SK-N-SH (cell line): ENCODE measurements at regions not wholly inside any gene's neighbourhood (a gene's known extent, or its start where the extent isn't known, plus 50 kb on each side); places are given as distances from the start of the nearest gene placed in this dataset.
"Not testable (repeated sequence)": the region's sequence is repeated elsewhere in the genome, so short reads cannot be mapped to it uniquely, and the experiment has no call there.

Experiments
- CTCF ChIA-PET: fragments of 300-600, 350-600 bp; formaldehyde crosslinking; extraction: SDS; loops from one replicate; lab custom pipeline; 2021; lab: Yijun Ruan, JAX
- POLR2A ChIA-PET: fragments of 350-600 bp; sonication (Branson Sonifier 250); formaldehyde crosslinking; extraction: SDS; loops from one replicate; lab custom pipeline; 2020; ENCODE audit warnings: antibody characterized with exemption, inconsistent platforms; lab: Yijun Ruan, JAX
- DNase-seq: peaks from one replicate; pipeline ENCODE4 v3.0.0; 2012
- H2AFZ ChIP-seq: fragments of 200-600 bp; sonication (generic); 2 replicates; pipeline ENCODE4 v1.8.1; 2016; ENCODE audit warnings: antibody characterized with exemption, mild to moderate bottlenecking, low read depth
- H3F3A ChIP-seq: fragments of 200-600 bp; sonication (generic); replicated peaks from 2 replicates; pipeline ENCODE3; 2016; ENCODE audit warnings: antibody characterized with exemption, mild to moderate bottlenecking; ENCODE audit not compliant: insufficient read depth
- H3K27ac ChIP-seq, 2 experiments: fragments of 200-500 bp in 1 of 2; fragments of 200-600 bp in 1 of 2; sonication (Bioruptor generic) in 1 of 2; sonication (generic), shearing (Covaris generic) in 1 of 2; 2 replicates each; pipeline versions ENCODE4 v1.5.1 to v1.6.1; 2014 to 2016; ENCODE audit warnings: low read depth in 2 of 2, inconsistent platforms in 1 of 2, low read length in 1 of 2, mild to moderate bottlenecking in 1 of 2, mixed read lengths in 1 of 2
- H3K27me3 ChIP-seq: fragments of 200-600 bp; sonication (generic), shearing (Covaris generic); 2 replicates; pipeline ENCODE4 v1.6.1; 2016; ENCODE audit warnings: mixed run types; ENCODE audit not compliant: insufficient read depth
- H3K36me3 ChIP-seq, 2 experiments: fragments of 200-500 bp in 1 of 2; fragments of 200-600 bp in 1 of 2; sonication (Bioruptor generic) in 1 of 2; sonication (generic) in 1 of 2; replicated peaks in 1 of 2; 2 replicates each; pipeline versions ENCODE3 to v1.5.1; 2014 to 2016; ENCODE audit warnings: low read length in 1 of 2, mild to moderate bottlenecking in 1 of 2; ENCODE audit not compliant: insufficient read depth in 2 of 2, control insufficient read depth in 1 of 2
- H3K4me1 ChIP-seq, 2 experiments: fragments of 200-500 bp in 1 of 2; fragments of 200-600 bp in 1 of 2; sonication (Bioruptor generic) in 1 of 2; sonication (generic), shearing (Covaris generic) in 1 of 2; 2 replicates each; pipeline versions ENCODE4 v1.5.1 to v1.6.1; 2014 to 2016; ENCODE audit warnings: low read depth in 1 of 2, low read length in 1 of 2, mixed run types in 1 of 2; ENCODE audit not compliant: insufficient read depth in 2 of 2, control insufficient read depth in 1 of 2
- H3K4me2 ChIP-seq: fragments of 200-600 bp; sonication (generic), shearing (Covaris generic); 2 replicates; pipeline ENCODE4 v1.6.1; 2017; ENCODE audit warnings: mixed run types
- H3K4me3 ChIP-seq, 2 experiments: fragments of 200-500 bp in 1 of 2; fragments of 200-600 bp in 1 of 2; sonication (Bioruptor generic) in 1 of 2; sonication (generic), shearing (Covaris generic) in 1 of 2; 2 replicates each; pipeline versions ENCODE4 v1.5.1 to v1.8.1; 2014 to 2016; ENCODE audit warnings: low read depth in 2 of 2, inconsistent platforms in 1 of 2, low read length in 1 of 2, mild to moderate bottlenecking in 1 of 2, mixed read lengths in 1 of 2, moderate library complexity in 1 of 2
- H3K79me2 ChIP-seq: fragments of 200-600 bp; sonication (generic); 2 replicates; pipeline ENCODE4 v1.8.1; 2017; ENCODE audit warnings: mild to moderate bottlenecking; ENCODE audit not compliant: insufficient read depth
- H3K9ac ChIP-seq: fragments of 200-600 bp; sonication (generic); 2 replicates; pipeline ENCODE4 v1.6.1; 2017; ENCODE audit warnings: mixed run types
- H3K9me2 ChIP-seq: fragments of 200-600 bp; sonication (generic); 2 replicates; pipeline ENCODE4 v1.6.1; 2017; ENCODE audit warnings: mixed run types
- H3K9me3 ChIP-seq: fragments of 200-600 bp; sonication (generic); 2 replicates; pipeline ENCODE4 v1.6.1; 2017; ENCODE audit warnings: mixed run types, mild to moderate bottlenecking, moderate library complexity
- H4K20me1 ChIP-seq: fragments of 200-600 bp; sonication (generic); 2 replicates; pipeline ENCODE4 v1.6.1; 2017; ENCODE audit warnings: mild to moderate bottlenecking, mixed run types; ENCODE audit not compliant: insufficient read depth
- CHD2 ChIP-seq: fragments of 150-350 bp; IDR thresholded peaks from 2 replicates; pipeline ENCODE4 v1.6.1; 2018; ENCODE audit warnings: low read length; ENCODE audit not compliant: partially characterized antibody
- EZH2phosphoT487 ChIP-seq: fragments of 200-600 bp; sonication (generic); IDR thresholded peaks from 2 replicates; pipeline ENCODE4 v1.6.1; 2017; ENCODE audit warnings: low read depth, mixed run types, mild to moderate bottlenecking, antibody characterized with exemption, moderate library complexity, borderline replicate concordance
- FOXJ3 ChIP-seq: sonication (generic); formaldehyde crosslinking; IDR thresholded peaks from 2 replicates; pipeline ENCODE4 v1.5.1; 2020; ENCODE audit warnings: mild to moderate bottlenecking, missing genetic modification reagents
- GABPA ChIP-seq: IDR thresholded peaks from 2 replicates; pipeline ENCODE4 v1.4.0; 2012; ENCODE audit warnings: low read depth, mild to moderate bottlenecking
- GATA2 ChIP-seq: sonication (generic); formaldehyde crosslinking; IDR thresholded peaks from 2 replicates; pipeline ENCODE4 v1.5.0; 2020; ENCODE audit warnings: mild to moderate bottlenecking, missing genetic modification reagents
- JUND ChIP-seq: IDR thresholded peaks from 2 replicates; pipeline ENCODE4 v1.4.0; 2012
- PBX3 ChIP-seq: IDR thresholded peaks from 2 replicates; pipeline ENCODE4; 2012
- RCOR1 ChIP-seq: fragments of 150-350 bp; IDR thresholded peaks from 2 replicates; pipeline ENCODE4 v1.6.1; 2017; ENCODE audit warnings: antibody characterized with exemption, low read length
- TEAD4 ChIP-seq: IDR thresholded peaks from 2 replicates; pipeline ENCODE4 v1.4.0; 2012; ENCODE audit warnings: mild to moderate bottlenecking, borderline replicate concordance; ENCODE audit not compliant: insufficient read depth
- USF1 ChIP-seq: IDR thresholded peaks from 2 replicates; pipeline ENCODE4 v1.4.0; 2012; ENCODE audit warnings: low read depth, borderline replicate concordance
- USF2 ChIP-seq: fragments of 150-350 bp; IDR thresholded peaks from 2 replicates; pipeline ENCODE4 v1.6.1; 2017; ENCODE audit warnings: antibody characterized with exemption, low read length, low read depth, borderline replicate concordance
- YY1 ChIP-seq: IDR thresholded peaks from 2 replicates; pipeline ENCODE4 v1.4.0; 2012; ENCODE audit warnings: low read depth, mild to moderate bottlenecking
- WGBS: methylation state at CpG from one replicate; pipeline ENCODE4 v1.1.6; 2017; ENCODE audit warnings: low lambda C conversion rate; 5-methylcytosine and 5-hydroxymethylcytosine counted together
- TF ChIP-seq, protein P1 (sequence below): fragments of 150-350 bp; IDR thresholded peaks from 2 replicates; pipeline ENCODE4 v1.6.1; 2016; ENCODE audit warnings: mild to moderate bottlenecking, low read depth, low read length
- TF ChIP-seq, protein P2 (sequence below): fragments of 200-600 bp; sonication (generic); IDR thresholded peaks from 2 replicates; pipeline ENCODE4 v1.6.1; 2017; ENCODE audit warnings: antibody characterized with exemption, mild to moderate bottlenecking, moderate library complexity
- TF ChIP-seq, protein P3 (sequence below): IDR thresholded peaks from 2 replicates; pipeline ENCODE4 v1.4.0; 2012; ENCODE audit warnings: low read depth, borderline replicate concordance

DNA sequence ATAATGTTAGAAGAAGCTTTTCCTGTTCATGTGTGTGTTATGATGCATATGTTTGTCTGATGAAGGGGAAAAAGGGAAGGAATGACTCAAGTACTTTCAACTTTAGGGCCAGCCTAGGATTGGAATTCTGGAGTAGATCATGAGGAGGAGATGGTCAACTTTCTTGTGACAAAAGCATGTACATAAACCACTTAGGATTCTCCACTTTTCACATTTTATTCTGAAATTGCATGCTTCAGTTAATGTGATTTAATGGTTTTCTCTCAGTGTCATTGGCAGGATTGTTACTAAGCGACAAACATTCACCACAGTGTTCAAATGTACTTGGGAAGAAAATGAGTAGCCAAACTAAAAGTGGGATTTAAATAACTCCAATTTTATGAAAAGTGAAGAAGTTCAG, 80.1 kb downstream of the UTRN start:
- Histone ChIP-seq H2AFZ (no peak overlapping the region), H3F3A (no peaks in the 10 kb centered on the region), H4K20me1 (no peaks in the 10 kb centered on the region), H3K27ac (peak overlapping the region in 1 of 2 experiments; percentile 35; a peak in 1 of 4 replicates), H3K36me3 (no peaks in the 10 kb centered on the region), H3K79me2 (peaks cover 15% of the 10 kb centered on the region; the same call in 1 of the 2 replicates), H3K9me3 (no peaks in the 10 kb centered on the region), H3K9me2 (no peaks in the 10 kb centered on the region), H3K9ac (no peak overlapping the region), H3K4me3 (no peak overlapping the region), H3K4me2 (no peak overlapping the region), H3K4me1 (peaks cover 3 to 6% of the 10 kb centered on the region in 2 experiments; a peak in 3 of 4 replicates), H3K27me3 (no peaks in the 10 kb centered on the region; the same call in 1 of the 2 replicates)
- no peak for TF ChIP-seq CHD2
- no peak for TF ChIP-seq JUND
- no peak for TF ChIP-seq EZH2phosphoT487
- no peak for TF ChIP-seq RCOR1
- TF ChIP-seq, protein P1, sequence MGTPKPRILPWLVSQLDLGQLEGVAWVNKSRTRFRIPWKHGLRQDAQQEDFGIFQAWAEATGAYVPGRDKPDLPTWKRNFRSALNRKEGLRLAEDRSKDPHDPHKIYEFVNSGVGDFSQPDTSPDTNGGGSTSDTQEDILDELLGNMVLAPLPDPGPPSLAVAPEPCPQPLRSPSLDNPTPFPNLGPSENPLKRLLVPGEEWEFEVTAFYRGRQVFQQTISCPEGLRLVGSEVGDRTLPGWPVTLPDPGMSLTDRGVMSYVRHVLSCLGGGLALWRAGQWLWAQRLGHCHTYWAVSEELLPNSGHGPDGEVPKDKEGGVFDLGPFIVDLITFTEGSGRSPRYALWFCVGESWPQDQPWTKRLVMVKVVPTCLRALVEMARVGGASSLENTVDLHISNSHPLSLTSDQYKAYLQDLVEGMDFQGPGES: no peak
- CTCF ChIA-PET: no interaction called here
- no peak for DNase-seq
- POLR2A ChIA-PET: no interaction called here
- WGBS: 9% methylated on average over 1 of the region's 1 CpG

DNA sequence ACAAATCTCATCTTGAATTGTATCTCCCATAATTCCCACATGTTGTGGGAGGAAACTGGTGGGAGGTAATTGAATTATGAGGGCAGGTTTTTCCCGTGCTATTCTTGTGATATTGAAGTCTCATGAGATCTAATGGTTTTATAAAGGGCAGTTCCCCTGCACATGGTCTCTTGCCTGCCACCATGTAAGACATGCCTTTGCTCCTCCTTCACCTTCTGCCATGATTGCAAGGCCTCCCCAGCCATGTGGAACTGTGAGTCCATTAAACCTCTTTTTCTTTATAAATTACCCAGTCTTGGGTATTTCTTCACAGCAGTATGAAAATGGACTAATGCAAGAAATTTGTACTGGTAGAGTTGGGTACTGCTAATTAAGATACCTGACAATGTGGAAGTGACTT, 84.6 kb downstream of the UTRN start:
- H3K36me3 ChIP-seq, DNase-seq, H3K9me2 ChIP-seq, H2AFZ ChIP-seq, H3K27ac ChIP-seq, POLR2A ChIA-PET, H3K4me2 ChIP-seq, H3K9ac ChIP-seq, H3F3A ChIP-seq, H4K20me1 ChIP-seq, H3K9me3 ChIP-seq, H3K4me3 ChIP-seq, H3K4me1 ChIP-seq, H3K27me3 ChIP-seq: not testable (repeated sequence)
- 33% methylated on average over 1 of the region's 1 CpG for WGBS
- CTCF ChIA-PET: interaction anchor here (0.7 kb wide), 1 partner anchor 18 kb away, joined by 3 read pairs; no protein-coding TSS in a partner anchor
- 0 out of 2 replicates have a peak, but pooled peaks cover 11% of the 10 kb centered on the region for H3K79me2 ChIP-seq

DNA sequence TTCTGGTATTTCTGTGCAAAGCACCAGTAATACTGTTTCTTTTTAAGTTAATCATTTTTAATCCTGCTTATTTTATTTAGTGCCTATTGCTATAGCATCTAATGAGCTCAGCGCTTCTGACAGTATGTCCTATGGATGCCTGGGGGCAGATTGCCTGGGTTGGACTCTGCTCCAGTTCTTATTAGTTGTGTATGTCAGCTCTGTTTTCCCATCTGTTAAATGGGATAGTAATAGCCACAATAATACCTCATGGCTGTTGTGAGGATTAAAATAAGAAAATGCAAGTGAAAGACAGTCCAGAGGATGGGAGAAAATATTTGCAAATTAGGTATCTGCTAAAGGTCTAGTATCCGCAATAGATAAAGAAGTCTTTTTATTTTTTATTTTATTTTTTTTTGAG, 87.0 kb downstream of the UTRN start:
- 56% methylated on average over 2 of the region's 2 CpGs for WGBS
- TF ChIP-seq USF1 (no peak), USF2 (no peak), GATA2 (CRISPR knock-in tag) (no peak), YY1 (no peak), PBX3 (no peak), TEAD4 (no peak), FOXJ3 (no peak), GABPA (no peak)
- TF ChIP-seq, protein P2, sequence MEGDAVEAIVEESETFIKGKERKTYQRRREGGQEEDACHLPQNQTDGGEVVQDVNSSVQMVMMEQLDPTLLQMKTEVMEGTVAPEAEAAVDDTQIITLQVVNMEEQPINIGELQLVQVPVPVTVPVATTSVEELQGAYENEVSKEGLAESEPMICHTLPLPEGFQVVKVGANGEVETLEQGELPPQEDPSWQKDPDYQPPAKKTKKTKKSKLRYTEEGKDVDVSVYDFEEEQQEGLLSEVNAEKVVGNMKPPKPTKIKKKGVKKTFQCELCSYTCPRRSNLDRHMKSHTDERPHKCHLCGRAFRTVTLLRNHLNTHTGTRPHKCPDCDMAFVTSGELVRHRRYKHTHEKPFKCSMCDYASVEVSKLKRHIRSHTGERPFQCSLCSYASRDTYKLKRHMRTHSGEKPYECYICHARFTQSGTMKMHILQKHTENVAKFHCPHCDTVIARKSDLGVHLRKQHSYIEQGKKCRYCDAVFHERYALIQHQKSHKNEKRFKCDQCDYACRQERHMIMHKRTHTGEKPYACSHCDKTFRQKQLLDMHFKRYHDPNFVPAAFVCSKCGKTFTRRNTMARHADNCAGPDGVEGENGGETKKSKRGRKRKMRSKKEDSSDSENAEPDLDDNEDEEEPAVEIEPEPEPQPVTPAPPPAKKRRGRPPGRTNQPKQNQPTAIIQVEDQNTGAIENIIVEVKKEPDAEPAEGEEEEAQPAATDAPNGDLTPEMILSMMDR: no peak
- TF ChIP-seq, protein P3, sequence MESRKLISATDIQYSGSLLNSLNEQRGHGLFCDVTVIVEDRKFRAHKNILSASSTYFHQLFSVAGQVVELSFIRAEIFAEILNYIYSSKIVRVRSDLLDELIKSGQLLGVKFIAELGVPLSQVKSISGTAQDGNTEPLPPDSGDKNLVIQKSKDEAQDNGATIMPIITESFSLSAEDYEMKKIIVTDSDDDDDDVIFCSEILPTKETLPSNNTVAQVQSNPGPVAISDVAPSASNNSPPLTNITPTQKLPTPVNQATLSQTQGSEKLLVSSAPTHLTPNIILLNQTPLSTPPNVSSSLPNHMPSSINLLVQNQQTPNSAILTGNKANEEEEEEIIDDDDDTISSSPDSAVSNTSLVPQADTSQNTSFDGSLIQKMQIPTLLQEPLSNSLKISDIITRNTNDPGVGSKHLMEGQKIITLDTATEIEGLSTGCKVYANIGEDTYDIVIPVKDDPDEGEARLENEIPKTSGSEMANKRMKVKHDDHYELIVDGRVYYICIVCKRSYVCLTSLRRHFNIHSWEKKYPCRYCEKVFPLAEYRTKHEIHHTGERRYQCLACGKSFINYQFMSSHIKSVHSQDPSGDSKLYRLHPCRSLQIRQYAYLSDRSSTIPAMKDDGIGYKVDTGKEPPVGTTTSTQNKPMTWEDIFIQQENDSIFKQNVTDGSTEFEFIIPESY: no peak

More for the DNA sequence above, 87.0 kb downstream of the UTRN start:
- peaks cover 9% of the 10 kb centered on the region for H3F3A ChIP-seq
- no peaks in the 10 kb centered on the region; the same call in 1 of the 2 replicates for H3K27me3 ChIP-seq
- H3K36me3 ChIP-seq: no peaks in the 10 kb centered on the region
- H3K4me3 ChIP-seq: no peak overlapping the region
- no peaks in the 10 kb centered on the region for H4K20me1 ChIP-seq
- ChIA-PET CTCF (no interaction called here), POLR2A (no interaction called here)
- H3K4me2 ChIP-seq: no peak overlapping the region
- no peaks in the 10 kb centered on the region for H3K4me1 ChIP-seq
- no peak overlapping the region for H3K9ac ChIP-seq
- no peak for DNase-seq
- no peaks in the 10 kb centered on the region for H3K9me3 ChIP-seq
- H3K27ac ChIP-seq: no peak overlapping the region
- H3K9me2 ChIP-seq: no peaks in the 10 kb centered on the region
- H2AFZ ChIP-seq: no peak overlapping the region
- peaks cover 9% of the 10 kb centered on the region for H3K79me2 ChIP-seq
